Dedifferentiated amniotic fluid mesenchymal stem cell (primary cell): ENCODE measurements at regions not wholly inside any gene's neighbourhood (a gene's known extent, or its start where the extent isn't known, plus 50 kb on each side); places are given as distances from the start of the nearest gene placed in this dataset.

Source experiments
- DNase-seq: peaks from one replicate; pipeline ENCODE4 v3.0.0-alpha.2; 2016; ENCODE audit errors: extremely low spot score

DNA sequence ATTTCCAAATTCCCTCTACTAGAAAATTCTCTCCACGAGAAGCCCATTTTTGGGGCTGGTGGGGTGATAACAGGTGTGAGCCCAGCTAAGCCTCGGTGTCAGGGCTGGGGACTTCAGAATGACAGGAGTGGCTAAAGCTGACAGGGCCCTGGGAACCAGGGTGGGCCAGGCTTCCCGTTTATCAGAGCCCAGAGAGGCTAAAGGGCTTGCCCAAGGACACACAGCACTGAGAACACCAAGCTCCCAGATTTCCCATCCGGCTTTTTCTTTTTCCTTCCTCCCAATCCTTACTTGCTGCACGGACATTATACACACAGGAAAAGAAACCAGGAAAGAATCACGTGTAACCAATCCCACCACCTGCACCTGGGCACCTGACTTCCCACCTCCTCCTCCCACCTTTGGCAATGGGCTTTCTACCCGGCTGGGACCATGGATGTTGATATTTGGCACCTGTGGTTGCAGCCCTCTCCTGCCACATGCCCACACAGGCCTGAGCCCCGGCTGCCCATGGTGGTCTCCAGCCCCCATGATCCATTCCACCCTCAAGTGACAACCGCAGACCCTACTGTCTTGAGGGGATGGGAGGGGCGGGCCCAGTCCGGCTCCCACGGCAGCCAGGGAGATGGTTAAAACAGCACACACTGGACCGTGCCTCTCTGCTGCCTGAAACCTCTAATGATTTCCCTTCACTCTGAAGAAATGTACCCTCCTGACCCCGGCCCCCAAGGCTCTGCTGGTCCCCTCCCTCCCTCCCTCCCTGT is 78.9 kb downstream of the ENGASE start:
- no peak for DNase-seq

DNA sequence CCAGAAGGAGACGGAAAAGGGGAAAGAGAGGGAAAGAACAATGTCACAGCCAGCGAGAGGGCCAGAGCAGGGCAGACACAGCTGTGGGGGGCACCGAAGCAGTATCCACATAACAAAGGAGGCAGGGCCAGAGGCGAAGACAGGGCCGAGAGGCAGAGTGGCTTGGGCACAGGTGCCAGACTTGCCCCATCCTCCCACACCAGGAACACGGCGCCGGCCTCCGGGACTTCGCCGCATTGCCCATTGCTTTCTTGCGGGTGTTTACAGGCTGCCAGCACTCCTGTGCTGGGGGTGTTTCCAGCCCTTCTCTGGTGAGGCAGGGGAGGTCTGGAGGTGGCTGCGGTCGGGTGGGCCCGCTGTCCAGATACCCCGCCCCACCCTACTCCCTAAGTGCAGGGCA is 78.0 kb downstream of the ENGASE start:
- DNase-seq = no peak

DNA sequence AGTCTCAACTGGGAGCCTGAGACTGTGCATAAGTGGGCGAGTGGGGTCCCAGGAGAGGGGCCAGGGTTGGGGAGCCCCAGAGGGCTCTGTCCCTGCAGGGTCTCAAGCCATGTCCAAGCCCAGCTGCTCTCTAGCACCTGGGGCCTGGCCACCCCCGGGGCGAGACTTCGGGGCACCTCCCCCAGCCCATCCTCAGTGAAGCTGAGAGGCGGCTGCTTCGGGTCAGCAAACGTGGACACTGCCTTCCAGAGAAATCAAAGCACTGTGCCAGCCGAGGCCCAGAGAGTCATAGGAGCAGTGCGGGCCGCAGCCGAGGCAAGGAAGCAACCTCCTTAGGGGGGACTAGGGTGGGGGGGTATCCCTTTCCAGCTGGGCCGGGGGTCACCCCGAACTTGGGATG is 77.5 kb downstream of the ENGASE start:
- DNase-seq = no peak

DNA sequence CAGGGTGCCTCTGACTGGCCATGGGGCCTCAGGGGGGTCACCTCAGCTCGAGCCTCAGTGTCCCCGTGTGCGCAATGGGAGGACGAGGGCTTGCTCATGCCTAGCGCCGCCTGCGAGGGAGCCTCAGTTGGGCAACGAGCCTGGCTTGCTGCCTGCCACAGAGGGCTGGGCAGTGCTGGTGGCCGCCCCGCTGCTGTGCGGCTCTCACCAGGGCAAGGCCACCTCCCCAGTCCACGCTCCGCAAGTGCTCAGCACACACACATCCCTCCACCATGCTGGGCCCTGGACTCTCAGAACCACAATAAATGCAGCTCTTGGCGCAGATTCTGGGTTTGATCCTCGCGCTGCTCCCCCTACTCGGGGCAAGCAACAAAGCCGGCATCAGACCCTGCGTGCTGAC is 76.2 kb downstream of the ENGASE start:
- no peak for DNase-seq

DNA sequence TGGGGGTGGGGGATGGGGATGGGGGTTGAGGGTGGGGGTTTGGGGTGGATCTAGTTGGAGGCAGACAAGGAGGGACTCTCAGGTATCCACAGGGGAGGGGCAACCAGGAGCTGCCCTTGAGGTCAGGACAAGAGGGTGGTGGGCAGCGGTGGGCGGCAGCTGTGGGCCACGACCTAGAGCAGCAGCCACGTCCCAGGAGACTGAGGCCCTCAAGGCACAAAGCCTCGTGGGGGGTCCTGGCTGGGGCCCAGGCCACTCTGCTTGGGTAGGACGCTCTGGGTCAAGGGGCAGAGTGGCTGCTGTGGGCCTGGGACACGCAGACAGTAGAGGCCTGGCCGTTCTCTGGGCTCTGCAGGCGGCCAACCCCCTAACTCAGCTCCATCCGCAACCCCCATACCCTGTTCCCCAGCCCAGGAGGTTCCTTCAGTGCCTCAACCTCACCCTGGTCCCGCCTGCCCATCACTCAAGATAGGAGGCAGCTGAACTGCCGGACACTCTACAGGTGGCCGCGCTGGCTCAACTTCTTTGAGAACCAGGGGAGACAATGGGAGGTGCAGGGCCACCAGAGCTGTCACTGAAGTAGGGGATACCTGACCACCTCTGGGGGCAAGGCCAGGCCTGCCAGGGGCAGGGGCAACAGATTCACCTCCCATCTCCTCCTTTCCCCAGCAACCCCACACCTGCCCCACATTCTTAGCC is 75.6 kb downstream of the ENGASE start:
- no peak for DNase-seq

DNA sequence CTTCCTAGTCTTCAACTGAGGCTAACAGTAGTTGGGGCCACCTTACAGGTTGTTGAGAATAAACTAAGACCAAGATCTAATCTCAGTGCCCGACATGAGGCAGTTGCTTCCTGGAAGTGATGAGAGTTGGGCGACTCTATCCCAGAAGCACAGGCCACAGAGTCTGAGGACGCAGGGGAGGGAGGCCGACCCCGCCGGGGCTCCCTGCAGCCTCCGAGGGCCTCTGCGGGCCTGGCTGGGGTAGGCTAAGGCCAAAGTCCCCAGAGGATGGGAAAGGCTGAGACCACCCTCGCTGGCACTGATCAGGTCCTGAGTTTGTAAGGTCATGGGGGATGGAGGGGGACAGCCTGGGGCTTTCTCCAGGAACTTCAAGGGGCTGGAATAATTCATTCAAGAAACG is 74.0 kb downstream of the ENGASE start:
- no peak for DNase-seq

DNA sequence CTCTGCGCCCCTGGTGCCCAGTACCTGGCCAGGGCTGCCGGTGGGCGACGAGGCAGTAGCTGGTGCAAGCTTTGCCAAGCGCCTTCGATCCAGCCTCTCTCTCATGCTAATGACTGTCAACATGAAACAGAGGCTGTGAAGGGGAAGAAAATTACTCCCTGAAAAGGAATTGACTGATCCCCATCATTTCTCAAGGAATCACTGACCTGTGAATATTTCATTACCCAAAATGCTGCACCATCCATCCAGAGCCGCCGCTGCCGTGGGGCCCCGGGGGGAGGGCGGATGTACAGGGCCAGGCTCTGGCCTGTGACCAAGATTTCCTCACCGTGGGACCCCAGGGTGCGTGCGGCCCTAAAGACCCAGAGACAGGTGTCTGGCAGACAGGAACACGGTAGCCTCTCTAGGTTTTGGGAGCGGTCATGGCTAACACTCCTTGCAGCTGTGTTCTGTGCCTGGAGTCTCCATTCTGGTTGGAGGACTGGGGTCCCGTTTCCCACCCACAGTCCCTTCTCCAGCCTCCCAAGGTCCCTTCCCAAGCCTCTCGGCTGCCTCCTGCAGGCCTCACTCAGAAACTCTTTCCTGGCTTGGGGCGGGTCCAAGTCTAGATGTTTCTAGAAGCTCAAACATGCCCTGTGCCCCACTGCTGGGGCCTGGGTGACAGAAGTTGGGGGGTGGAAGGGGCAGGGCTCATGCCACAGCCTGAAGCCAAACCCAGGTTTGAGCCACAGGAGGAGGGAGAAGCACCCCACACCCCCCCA is 73.3 kb downstream of the ENGASE start:
- no peak for DNase-seq

DNA sequence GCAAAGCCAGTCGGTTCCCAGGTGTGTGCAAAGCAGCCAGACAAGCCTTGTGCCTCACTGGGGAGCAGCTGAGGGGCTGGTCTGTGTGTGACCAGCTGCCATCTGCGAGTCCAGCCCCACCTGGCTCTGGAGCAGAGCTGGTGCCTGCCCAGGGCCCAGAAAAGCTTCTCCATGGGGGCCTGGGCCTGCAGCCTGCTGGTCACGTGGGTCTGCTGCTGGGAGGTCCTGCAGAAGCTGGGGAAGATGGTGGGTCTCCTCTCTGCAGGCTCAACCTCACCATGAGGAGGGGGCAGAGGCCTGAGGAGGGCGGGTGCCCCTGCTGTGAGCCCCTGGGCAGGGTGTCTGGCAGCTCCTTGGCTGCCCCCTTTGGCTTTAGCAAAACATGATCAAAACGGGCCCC is 71.9 kb downstream of the ENGASE start:
- DNase-seq = no peak

DNA sequence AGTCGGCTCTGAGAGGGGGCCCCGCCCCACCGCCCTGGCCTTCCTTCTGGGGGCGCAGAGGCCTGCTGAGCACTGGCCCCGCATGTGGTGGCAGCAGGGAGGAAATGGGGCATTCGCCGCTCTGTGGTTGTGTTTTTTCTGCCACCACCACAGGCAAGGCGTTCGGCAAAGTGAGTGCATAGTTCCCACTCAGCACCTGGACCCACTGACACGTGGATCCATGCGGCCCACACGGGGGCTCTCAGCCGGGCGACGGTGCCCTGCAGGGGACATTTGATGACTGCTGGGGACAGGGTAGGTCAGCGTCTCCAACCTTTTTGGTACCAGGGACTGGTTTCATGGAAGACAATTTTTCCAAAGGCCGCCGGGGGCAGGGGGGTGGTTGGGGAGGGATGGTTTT is 70.9 kb downstream of the ENGASE start:
- no peak for DNase-seq

DNA sequence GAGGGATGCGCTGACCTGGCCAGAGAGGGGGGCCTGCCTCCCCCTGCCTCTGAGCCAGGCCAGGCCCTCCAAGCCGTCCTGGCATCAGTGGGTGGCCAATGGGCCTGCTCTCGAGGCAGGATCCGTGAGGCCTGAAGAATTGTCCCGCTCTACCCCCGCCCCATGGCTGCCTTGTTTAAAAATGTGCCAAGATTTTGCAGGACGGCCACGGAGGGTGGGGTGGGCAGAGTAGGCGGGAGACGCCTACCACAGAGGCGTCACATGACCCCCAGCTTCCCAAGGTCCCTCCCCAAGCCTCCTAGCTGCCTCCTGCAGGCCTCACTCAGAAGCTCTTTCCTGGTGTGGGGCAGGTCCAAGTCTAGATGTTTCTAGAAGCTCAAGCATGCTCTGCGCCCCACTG is 69.5 kb downstream of the ENGASE start:
- no peak for DNase-seq

DNA sequence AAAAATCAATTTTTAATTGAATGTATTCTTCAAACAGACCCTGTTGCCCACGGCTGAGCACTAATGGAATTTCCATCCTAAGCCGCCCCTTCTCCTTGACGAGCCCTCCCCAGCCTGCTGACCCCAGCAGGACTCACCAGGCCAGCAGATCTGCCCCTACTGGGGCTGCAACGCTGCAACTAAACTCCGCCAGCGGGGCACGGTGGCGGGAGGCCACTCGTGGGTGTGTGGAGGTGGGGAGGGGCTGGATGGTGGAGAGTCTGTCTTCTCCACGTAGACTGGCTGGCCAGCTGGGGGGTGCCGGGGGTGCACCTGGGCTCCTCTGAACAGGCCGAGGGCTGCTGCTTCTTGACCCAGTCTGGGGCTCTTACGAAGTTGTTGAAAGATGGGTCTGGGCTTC is 67.8 kb downstream of the ENGASE start:
- no peak for DNase-seq

DNA sequence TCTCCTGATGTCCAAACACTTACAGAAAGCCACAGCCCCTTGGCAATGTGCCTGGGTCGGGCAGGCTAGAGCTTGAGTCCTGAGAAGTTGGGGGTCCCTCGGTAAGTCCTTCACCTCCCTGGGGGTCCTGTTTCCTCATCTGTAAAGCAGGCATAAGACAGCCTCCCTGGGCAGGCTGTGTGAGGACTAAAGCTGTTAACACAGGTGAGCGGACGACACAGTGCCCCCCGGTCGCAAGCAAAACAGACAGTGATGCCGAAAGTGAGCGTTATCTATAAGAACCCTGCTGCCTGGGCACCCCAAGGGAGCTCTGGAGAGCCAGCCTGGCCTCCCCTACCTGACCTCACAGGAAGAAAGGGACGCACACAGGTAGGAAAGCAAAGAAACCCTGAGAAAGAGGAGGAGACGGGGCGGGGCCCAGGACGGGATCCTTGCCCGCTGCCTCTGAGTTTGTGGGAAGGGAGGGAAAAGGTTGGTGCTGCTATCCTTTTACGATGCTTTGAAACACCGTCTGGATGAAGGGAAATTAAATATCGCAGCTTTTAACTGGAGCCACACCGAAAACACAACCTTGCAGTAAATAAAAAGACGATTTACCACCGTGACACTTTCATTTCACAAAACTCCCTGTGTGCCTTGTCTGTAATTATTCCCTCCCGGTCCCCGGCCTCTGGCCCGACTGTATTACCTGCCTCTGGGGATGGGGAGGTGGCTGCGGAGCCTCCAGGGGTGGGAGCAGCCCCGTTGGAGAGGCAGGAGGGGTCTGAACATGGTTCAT is 67.1 kb downstream of the ENGASE start:
- no peak for DNase-seq

DNA sequence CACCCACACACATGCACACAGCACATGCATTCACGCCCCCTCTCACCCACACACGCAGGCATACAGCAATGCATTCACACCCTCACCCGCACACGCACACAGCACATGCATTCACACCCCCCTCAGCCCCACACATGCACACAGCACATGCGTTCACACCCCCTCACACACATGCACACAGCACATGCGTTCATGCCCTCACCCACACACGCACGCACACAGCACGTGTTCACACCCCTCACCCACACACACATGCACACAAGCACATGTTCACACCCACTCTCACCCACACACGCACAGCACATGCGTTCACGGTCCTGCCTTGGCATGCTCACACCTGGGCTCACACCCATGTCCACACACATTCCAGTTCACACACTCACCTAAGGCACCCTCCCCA is 64.2 kb downstream of the ENGASE start:
- no peak for DNase-seq

DNA sequence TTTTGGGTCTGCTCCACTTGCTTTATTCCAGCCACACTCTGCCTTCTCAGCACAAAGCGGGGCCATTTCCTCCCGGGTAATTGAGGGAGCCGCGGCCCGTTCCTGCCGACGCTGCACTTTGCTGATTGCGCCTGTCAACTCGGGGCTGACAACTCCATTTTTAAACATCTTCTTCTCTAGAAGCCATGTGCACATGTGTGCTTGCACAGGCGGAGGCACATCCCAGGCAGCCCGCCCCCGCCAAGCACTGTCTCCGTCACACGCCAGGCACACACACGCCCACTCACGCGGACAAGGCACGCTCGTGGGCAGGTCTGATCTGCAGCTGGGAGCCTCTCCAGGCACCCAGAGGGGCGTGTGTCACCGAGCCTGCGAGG is 63.2 kb downstream of the ENGASE start:
- no peak for DNase-seq

DNA sequence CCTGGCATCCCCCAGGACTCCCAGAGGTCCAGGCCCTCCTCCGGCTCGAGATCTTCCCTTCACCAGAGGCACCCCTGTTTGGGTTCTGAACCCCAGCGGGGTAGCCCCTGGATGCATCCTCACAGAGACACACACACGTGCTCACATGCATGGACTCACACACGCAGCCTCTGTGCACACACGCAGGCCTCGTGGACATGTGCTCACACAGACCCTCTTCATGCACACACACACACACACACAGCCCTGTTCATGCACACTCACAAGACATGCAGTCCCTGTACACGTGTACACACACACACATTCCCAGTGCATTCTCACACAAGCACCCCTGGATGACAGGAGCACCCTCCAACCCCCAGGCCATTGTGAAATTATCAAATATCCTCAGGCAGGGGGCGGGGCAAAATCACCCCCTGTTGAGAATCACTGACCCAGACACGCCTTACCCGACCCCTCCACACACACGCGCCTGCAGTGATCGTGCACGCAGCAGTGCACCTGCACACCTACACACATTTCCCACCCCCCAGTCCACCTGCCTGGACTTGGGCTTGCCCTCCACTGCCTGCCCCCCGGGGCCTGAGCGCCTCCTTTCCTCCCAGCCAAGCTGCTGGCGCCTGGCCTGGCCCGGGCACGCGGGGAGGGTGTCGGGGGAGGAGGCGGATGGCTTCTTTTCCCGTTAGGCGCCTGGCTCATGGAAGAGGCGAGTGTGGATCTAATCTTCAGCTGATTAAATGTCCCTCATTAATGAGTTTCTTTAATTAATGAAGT is 62.6 kb downstream of the ENGASE start:
- DNase-seq = no peak

DNA sequence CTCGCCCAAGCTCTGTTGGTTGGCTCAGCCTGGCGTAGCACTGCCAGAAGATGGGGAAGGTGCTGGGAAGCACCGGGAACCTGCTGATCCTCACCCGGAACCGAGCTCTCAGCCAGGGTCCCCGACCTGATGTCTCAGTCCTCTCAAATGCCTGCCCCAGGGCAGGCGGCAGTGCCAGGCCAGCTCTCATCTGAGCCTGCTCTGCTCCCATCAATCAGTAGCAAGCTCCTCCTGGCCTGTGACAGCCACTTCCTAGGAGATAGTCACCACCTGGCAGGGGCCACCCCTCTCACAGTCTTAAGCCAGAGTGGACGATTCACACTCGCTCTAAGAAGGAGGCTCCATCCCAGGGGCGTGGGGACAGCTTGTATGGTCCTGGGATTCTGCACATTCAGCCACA is 62.0 kb downstream of the ENGASE start:
- DNase-seq = no peak
